Neural cell (in vitro differentiated cells): ENCODE measurements at regions not wholly inside any gene's neighbourhood (a gene's known extent, or its start where the extent isn't known, plus 50 kb on each side); places are given as distances from the start of the nearest gene placed in this dataset.

Experiments
- CTCF ChIP-seq: fragments of 450-650 bp; IDR thresholded peaks from 2 replicates; pipeline ENCODE4 v1.5.1; 2014; ENCODE audit warnings: antibody characterized with exemption, mild to moderate bottlenecking, moderate library complexity; ENCODE audit not compliant: poor library complexity, severe bottlenecking
- EZH2 ChIP-seq: fragments of 200-600, 300-800 bp; shearing (Covaris generic), sonication (generic); IDR thresholded peaks from 2 replicates; pipeline ENCODE4 v1.6.1; 2014; ENCODE audit warnings: antibody characterized with exemption, low read length, borderline replicate concordance, mild to moderate bottlenecking; ENCODE audit not compliant: insufficient read depth, poor library complexity, severe bottlenecking
- RAD21 ChIP-seq: fragments of 450-650 bp; conservative IDR thresholded peaks from 2 replicates; pipeline ENCODE4 v1.6.1; 2014; ENCODE audit warnings: antibody characterized with exemption, mild to moderate bottlenecking, moderate library complexity
- SMC3 ChIP-seq: fragments of 450-650 bp; conservative IDR thresholded peaks from 2 replicates; pipeline ENCODE4 v1.6.1; 2014; ENCODE audit warnings: antibody characterized with exemption, mild to moderate bottlenecking, moderate library complexity; ENCODE audit not compliant: poor library complexity

GRCh38 chr2:103361712-103362111, 599.9 kb downstream of the TMEM182 start:
- no peak for TF ChIP-seq CTCF
- TF ChIP-seq SMC3 = no peak
- TF ChIP-seq RAD21 = no peak
- no peak for TF ChIP-seq EZH2
